ENCODE measurements at regions not wholly inside any gene's neighbourhood (a gene's known extent, or its start where the extent isn't known, plus 50 kb on each side); places are given as distances from the start of the nearest gene placed in this dataset.

DNA sequence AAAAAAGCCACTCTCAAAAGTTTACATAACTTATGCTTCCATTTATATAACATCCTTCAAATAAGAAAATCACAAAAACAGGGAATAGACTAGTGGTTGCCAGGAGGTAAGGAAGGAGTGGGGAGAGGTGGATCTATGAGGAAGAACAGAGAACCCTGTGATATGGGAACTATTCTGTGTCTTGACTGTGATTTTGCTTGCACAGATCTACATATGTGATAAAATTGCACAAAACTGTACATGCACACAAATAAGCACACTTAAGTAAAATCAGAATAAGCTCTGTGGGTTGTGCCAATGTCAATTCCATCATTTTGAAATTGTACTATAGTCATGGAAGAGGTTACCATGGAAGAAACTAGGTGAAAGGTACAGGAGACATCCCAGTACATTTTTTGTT is 121.6 kb upstream of the SGCG start:
- H3K36me3 ChIP-seq (ENCODE audit: control insufficient read depth, low read depth, low read length), result no peaks in the 10 kb centered on the region
- H3K27me3 ChIP-seq (ENCODE audit: control insufficient read depth, insufficient read depth, low read length), result no peaks in the 10 kb centered on the region
- H3K4me1 ChIP-seq (ENCODE audit: control insufficient read depth, low read depth, low read length), result no peaks in the 10 kb centered on the region
- no peaks in the 10 kb centered on the region for H3K9me3 ChIP-seq (ENCODE audit: control insufficient read depth, low read depth, low read length)
- no peak overlapping the region for H3K9ac ChIP-seq (ENCODE audit: low read length)
- H3K4me3 ChIP-seq (ENCODE audit: low read length), result no peak overlapping the region
- H3K27ac ChIP-seq (ENCODE audit: low read length), result no peak overlapping the region

DNA sequence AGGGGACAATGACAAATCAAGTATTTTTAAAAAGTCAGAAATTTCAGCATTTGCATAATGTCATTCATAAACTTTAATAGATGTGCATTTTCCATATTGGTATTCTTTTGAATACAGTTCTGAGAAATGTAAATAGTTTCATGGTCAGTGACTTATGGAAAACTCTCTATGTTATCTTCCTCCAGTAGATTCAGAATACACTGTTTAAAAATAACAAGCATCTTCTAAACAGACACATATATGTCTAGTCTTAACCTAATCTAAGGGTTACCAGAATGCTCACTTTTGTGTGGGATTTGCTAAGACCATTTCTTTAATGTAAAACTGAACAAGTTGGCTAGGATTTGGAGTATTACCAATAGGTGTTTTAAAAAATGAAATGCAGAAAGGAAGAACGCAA is 119.8 kb upstream of the SGCG start:
- Histone ChIP-seq H3K27me3 (ENCODE audit: control insufficient read depth, insufficient read depth, low read length) (no peaks in the 10 kb centered on the region), H3K36me3 (ENCODE audit: control insufficient read depth, low read depth, low read length) (no peaks in the 10 kb centered on the region), H3K27ac (ENCODE audit: low read length) (no peak overlapping the region), H3K4me3 (ENCODE audit: low read length) (no peak overlapping the region), H3K9me3 (ENCODE audit: control insufficient read depth, low read depth, low read length) (no peaks in the 10 kb centered on the region), H3K9ac (ENCODE audit: low read length) (no peak overlapping the region), H3K4me1 (ENCODE audit: control insufficient read depth, low read depth, low read length) (no peaks in the 10 kb centered on the region)

DNA sequence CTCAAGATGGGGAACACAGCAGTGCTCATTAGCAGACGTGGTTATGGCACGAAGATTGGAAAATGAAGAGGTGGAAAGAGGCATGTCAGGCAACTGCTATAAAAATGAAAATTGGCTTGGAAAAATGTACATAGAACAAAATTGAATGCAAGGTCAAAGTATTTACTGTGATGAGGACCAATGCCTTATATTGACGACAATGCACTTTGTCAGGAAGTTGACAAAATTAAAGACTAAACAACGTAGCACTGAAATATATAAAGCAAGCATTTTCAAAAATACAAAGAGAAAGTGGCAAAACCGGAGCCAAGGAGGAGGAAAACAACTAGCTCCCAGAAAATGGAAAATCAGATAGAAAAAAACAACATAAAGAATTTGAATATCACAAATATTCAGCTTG is 113.7 kb upstream of the SGCG start:
- Histone ChIP-seq H3K27ac (ENCODE audit: low read length) (no peak overlapping the region), H3K4me3 (ENCODE audit: low read length) (no peak overlapping the region), H3K27me3 (ENCODE audit: control insufficient read depth, insufficient read depth, low read length) (no peaks in the 10 kb centered on the region), H3K36me3 (ENCODE audit: control insufficient read depth, low read depth, low read length) (no peaks in the 10 kb centered on the region), H3K9me3 (ENCODE audit: control insufficient read depth, low read depth, low read length) (no peaks in the 10 kb centered on the region), H3K4me1 (ENCODE audit: control insufficient read depth, low read depth, low read length) (no peaks in the 10 kb centered on the region), H3K9ac (ENCODE audit: low read length) (no peak overlapping the region)

DNA sequence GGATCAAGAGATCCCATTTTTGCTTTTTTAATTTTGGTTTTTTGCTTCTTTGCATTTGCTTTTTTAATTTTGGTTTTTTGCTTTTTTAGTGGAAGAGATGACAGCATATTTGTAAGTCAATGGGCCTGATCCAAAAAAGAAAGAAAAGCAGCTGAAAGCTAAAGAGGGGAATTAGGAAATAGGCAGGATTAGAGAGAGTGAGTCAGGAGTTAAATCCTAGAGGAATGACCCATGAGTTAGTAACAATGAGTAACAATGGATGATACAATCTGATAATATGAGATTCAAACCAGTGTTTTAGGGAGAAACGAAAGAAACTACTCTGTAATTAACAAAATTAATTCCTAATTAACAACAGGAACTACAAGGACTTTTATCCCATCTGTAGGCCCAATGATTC is 111.2 kb upstream of the SGCG start:
- no peaks in the 10 kb centered on the region for H3K36me3 ChIP-seq (ENCODE audit: control insufficient read depth, low read depth, low read length)
- no peaks in the 10 kb centered on the region for H3K27me3 ChIP-seq (ENCODE audit: control insufficient read depth, insufficient read depth, low read length)
- H3K9ac ChIP-seq (ENCODE audit: low read length), result no peak overlapping the region
- H3K4me3 ChIP-seq (ENCODE audit: low read length), result no peak overlapping the region
- no peaks in the 10 kb centered on the region for H3K4me1 ChIP-seq (ENCODE audit: control insufficient read depth, low read depth, low read length)
- no peaks in the 10 kb centered on the region for H3K9me3 ChIP-seq (ENCODE audit: control insufficient read depth, low read depth, low read length)
- no peak overlapping the region for H3K27ac ChIP-seq (ENCODE audit: low read length)

DNA sequence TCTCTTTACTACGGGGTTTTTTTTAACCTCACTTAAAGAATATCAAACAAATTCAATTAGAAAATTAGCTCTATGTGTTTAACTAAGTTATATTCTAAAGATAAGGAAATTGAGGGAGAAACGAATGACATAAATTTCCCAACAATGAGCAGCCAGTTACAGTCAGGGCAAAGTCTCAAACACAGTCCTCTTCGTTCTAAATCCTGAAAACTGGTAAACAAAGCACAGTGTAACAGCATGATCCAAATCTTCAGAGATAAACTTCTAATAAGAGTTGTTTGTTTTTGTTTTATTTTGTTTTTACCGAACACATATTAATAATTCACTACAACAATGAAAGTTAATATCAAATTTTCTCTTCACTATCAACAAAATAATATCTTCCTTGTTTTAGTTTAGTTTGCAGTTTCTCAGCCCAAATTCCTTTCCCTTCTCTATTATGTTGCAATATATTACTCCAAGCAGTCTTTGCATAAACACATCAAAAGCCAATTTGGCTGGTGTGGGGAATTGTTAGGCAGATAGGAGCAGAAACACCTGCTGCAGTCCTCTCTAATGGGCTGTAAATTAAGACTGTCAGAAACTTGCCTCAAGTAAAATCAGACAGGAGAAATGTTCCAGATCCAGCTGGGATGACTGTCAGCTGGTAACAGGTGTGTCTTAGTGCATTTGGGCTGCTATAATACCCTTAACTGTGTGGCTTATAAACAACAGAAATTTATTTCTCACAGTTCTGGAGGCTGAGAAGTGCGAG is 106.5 kb upstream of the SGCG start:
- Histone ChIP-seq H3K9ac (ENCODE audit: low read length) (no peak overlapping the region), H3K36me3 (ENCODE audit: control insufficient read depth, low read depth, low read length) (no peaks in the 10 kb centered on the region), H3K4me1 (ENCODE audit: control insufficient read depth, low read depth, low read length) (no peaks in the 10 kb centered on the region), H3K9me3 (ENCODE audit: control insufficient read depth, low read depth, low read length) (no peaks in the 10 kb centered on the region), H3K27ac (ENCODE audit: low read length) (no peak overlapping the region), H3K4me3 (ENCODE audit: low read length) (no peak overlapping the region), H3K27me3 (ENCODE audit: control insufficient read depth, insufficient read depth, low read length) (no peaks in the 10 kb centered on the region)

DNA sequence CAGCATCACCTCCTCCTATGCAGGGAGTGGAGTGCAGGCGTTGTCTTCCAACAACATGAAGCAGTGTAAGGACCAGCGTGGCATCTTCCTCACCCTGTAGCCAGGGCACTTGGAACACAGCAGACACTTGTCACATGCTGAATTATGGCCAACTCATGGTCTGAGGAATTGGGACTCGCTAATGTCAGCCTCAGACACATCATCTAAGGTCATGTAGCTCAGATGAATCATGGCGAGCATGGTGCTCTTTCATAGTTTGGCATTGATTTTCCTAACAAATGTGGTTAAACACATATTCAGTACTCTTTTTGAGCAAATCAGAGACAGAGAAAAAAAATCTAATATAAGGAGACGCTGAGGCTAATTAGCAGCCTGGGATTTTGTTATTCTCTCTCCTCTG is 99.6 kb upstream of the SGCG start:
- Histone ChIP-seq H3K9ac (ENCODE audit: low read length) (no peak overlapping the region), H3K4me1 (ENCODE audit: control insufficient read depth, low read depth, low read length) (no peaks in the 10 kb centered on the region), H3K9me3 (ENCODE audit: control insufficient read depth, low read depth, low read length) (no peaks in the 10 kb centered on the region), H3K27ac (ENCODE audit: low read length) (no peak overlapping the region), H3K36me3 (ENCODE audit: control insufficient read depth, low read depth, low read length) (no peaks in the 10 kb centered on the region), H3K4me3 (ENCODE audit: low read length) (no peak overlapping the region), H3K27me3 (ENCODE audit: control insufficient read depth, insufficient read depth, low read length) (no peaks in the 10 kb centered on the region)

DNA sequence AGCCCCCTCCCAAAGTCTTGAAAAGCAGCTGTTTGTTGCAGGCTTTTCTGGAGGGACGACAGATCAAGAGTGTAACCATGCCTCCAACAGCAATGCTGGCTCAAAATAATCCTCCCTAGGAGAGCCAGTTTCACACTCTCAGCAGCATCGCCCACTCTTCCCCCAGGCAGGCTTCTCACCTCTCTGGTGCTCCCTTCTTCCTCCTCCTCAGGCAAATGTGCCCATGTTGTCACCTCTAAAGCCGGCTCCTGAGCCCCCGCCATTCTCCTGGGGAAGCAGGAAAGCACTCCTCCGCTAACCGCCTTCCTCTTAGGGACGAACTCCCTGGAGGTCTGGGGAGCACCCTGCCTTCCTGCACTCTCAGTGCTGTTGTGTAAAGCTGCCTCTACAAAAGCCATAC is 98.9 kb upstream of the SGCG start:
- Histone ChIP-seq H3K27ac (ENCODE audit: low read length) (no peak overlapping the region), H3K27me3 (ENCODE audit: control insufficient read depth, insufficient read depth, low read length) (no peaks in the 10 kb centered on the region), H3K9me3 (ENCODE audit: control insufficient read depth, low read depth, low read length) (no peaks in the 10 kb centered on the region), H3K9ac (ENCODE audit: low read length) (no peak overlapping the region), H3K4me1 (ENCODE audit: control insufficient read depth, low read depth, low read length) (no peaks in the 10 kb centered on the region), H3K36me3 (ENCODE audit: control insufficient read depth, low read depth, low read length) (no peaks in the 10 kb centered on the region), H3K4me3 (ENCODE audit: low read length) (no peak overlapping the region)

DNA sequence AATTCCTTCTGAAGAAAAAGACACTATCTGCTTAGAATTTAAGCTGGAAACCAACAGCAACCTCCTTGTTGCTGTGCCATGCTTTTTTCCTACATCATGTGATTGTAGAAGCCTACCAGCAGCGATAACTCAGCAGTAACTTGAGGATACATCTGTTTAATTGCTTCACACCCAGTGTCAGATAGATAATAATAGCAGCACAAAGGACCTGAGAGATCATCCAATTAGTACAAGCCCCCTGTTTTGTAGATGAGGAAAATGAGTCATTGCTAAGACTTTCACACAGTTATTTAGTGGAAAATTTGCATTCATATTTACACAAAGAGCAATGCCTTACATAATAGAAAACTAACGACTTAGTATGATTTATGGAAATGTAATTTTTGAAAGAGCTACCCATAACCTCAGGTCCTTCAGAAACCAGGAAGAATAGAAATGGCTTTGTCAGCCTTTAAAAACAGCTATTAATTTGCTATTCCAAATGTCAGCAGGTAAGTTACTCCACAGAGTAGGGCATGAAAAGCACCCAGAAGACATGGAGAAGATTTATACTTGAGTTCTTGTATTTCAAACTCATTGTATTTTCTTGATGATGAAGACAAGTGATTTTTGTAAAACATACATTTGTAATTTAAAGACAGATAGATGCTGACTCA is 93.7 kb upstream of the SGCG start:
- H3K9me3 ChIP-seq (ENCODE audit: control insufficient read depth, low read depth, low read length), result no peaks in the 10 kb centered on the region
- H3K4me3 ChIP-seq (ENCODE audit: low read length), result no peak overlapping the region
- no peaks in the 10 kb centered on the region for H3K27me3 ChIP-seq (ENCODE audit: control insufficient read depth, insufficient read depth, low read length)
- no peaks in the 10 kb centered on the region for H3K4me1 ChIP-seq (ENCODE audit: control insufficient read depth, low read depth, low read length)
- no peak overlapping the region for H3K27ac ChIP-seq (ENCODE audit: low read length)
- no peak overlapping the region for H3K9ac ChIP-seq (ENCODE audit: low read length)
- no peaks in the 10 kb centered on the region for H3K36me3 ChIP-seq (ENCODE audit: control insufficient read depth, low read depth, low read length)

DNA sequence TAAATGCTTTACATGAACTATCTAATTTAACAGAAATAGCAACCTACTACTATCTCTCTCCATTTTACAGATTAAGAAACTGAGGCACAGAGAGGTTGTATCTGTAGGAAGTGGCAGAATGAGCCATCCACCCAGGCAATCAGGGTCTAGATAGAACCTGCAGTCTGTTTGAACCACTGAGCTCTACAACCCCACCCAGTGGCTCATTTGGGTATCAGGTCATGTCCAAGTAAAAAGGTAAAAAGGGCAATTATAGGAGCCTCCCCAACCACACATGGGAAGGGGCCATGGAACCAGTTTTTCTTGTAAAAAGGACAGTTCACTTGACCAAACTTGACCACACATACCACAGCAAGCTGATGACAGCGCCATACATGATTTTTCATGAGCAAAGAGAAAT is 92.9 kb upstream of the SGCG start:
- Histone ChIP-seq H3K36me3 (ENCODE audit: control insufficient read depth, low read depth, low read length) (no peaks in the 10 kb centered on the region), H3K9me3 (ENCODE audit: control insufficient read depth, low read depth, low read length) (no peaks in the 10 kb centered on the region), H3K4me3 (ENCODE audit: low read length) (no peak overlapping the region), H3K27me3 (ENCODE audit: control insufficient read depth, insufficient read depth, low read length) (no peaks in the 10 kb centered on the region), H3K9ac (ENCODE audit: low read length) (no peak overlapping the region), H3K4me1 (ENCODE audit: control insufficient read depth, low read depth, low read length) (no peaks in the 10 kb centered on the region), H3K27ac (ENCODE audit: low read length) (no peak overlapping the region)

DNA sequence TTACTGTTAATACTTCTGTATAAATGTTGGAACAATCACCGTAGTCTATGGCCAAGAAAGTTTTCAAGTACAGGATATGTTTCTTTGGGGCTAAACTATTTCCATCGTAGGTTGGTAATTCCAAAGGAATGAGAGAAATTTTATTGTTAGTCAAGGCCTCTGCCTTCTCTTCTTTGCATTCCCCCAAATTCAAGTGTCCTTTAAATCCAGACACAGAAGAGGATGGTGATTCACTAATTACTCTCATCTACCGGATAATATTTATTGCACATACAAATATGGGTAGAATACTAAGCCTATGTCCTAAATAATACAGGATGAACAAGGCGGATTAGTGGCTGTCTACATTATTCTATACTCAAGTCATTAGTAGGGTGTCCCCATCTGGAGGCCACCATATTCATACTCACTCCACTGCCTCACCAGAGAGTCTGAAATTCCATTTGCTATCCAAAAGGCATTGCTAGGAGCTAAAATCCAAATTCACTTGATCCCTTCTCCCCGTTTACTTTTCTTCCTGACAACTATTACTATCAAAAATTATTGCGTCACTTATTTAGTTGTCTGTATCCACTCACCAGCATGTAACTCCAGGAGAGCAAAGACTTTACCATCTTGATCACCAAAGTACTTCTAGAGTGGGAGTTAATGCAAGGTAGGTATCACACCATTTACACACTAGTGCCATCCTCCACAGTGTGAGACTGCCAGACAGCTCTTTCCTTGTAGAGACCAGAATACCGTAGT is 82.4 kb upstream of the SGCG start:
- Histone ChIP-seq H3K27me3 (ENCODE audit: control insufficient read depth, insufficient read depth, low read length) (no peaks in the 10 kb centered on the region), H3K27ac (ENCODE audit: low read length) (no peak overlapping the region), H3K4me1 (ENCODE audit: control insufficient read depth, low read depth, low read length) (no peaks in the 10 kb centered on the region), H3K36me3 (ENCODE audit: control insufficient read depth, low read depth, low read length) (no peaks in the 10 kb centered on the region), H3K9ac (ENCODE audit: low read length) (no peak overlapping the region), H3K9me3 (ENCODE audit: control insufficient read depth, low read depth, low read length) (no peaks in the 10 kb centered on the region), H3K4me3 (ENCODE audit: low read length) (no peak overlapping the region)

DNA sequence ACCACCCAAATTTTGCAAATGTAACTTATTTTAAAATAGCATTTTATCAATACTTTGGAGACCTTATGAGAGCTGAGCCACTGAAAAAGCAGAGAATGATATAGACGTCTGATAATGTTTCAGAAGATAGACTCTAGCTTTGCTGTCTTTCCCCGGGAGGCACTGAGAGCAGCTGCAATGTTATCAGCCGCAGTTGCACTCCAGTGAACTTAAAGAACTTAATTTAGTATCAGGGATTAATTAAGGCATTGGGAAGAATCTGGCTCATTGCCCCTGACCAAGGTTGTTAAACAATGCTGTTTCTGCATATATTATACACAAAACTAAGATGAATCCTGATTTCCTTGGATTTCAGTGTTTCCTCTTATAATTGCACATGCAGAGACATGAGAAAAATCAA is 75.7 kb upstream of the SGCG start:
- Histone ChIP-seq H3K9me3 (ENCODE audit: control insufficient read depth, low read depth, low read length) (no peaks in the 10 kb centered on the region), H3K4me3 (ENCODE audit: low read length) (no peak overlapping the region), H3K4me1 (ENCODE audit: control insufficient read depth, low read depth, low read length) (no peaks in the 10 kb centered on the region), H3K27me3 (ENCODE audit: control insufficient read depth, insufficient read depth, low read length) (no peaks in the 10 kb centered on the region), H3K36me3 (ENCODE audit: control insufficient read depth, low read depth, low read length) (no peaks in the 10 kb centered on the region), H3K9ac (ENCODE audit: low read length) (no peak overlapping the region), H3K27ac (ENCODE audit: low read length) (no peak overlapping the region)
